ENCODE measurements at regions not wholly inside any gene's neighbourhood (a gene's known extent, or its start where the extent isn't known, plus 50 kb on each side); places are given as distances from the start of the nearest gene placed in this dataset.

- no peaks in the 10 kb centered on the region for H3K36me3 Mint-ChIP-seq
- DNase-seq (no peak), ATAC-seq (replicated peaks) (no peak)
- H3K9me3 Mint-ChIP-seq, result peaks cover 3 to 5% of the 10 kb centered on the region in 2 donors
- H3K27ac Mint-ChIP-seq, result no peak overlapping the region
- no peaks in the 10 kb centered on the region for H3K4me1 Mint-ChIP-seq
- H3K27me3 Mint-ChIP-seq, result no peaks in the 10 kb centered on the region
- no peak overlapping the region for H3K4me3 Mint-ChIP-seq
These were observed 1293.9 kb upstream of the LRRTM1 start for GRCh38 chr2:81598453-81598852.

DNA sequence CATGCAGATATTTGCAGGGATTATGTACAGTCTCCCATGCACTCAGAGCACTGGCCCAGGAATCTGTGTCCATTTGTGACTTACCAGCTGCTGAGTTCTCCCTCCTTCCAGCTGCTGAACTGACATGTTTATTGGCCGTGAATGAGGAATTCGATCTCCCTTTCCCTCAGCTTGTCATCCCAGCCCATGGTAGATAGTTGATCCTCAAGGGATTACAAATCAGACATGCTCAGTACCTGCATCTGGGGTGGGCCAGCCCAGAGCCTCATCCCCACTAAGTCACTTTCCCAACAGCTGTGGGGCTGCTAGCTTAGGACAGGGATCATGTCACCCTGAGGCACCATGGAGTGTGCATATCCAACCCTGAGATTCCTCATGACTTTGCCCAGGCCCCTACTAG is 1284.9 kb upstream of the LRRTM1 start:
- Mint-ChIP-seq H3K9me3 (peaks cover 0 to 9% of the 10 kb centered on the region in 2 donors), H3K36me3 (no peaks in the 10 kb centered on the region), H3K27me3 (no peaks in the 10 kb centered on the region), H3K4me3 (no peak overlapping the region), H3K4me1 (no peaks in the 10 kb centered on the region), H3K27ac (no peak overlapping the region)
- no peak for DNase-seq
- no peak for ATAC-seq (replicated peaks)

GRCh38 chr2:81583311-81584108 is 1279.0 kb upstream of the LRRTM1 start:
- no peaks in the 10 kb centered on the region for H3K36me3 Mint-ChIP-seq
- no peaks in the 10 kb centered on the region for H3K4me1 Mint-ChIP-seq
- no peaks in the 10 kb centered on the region for H3K27me3 Mint-ChIP-seq
- H3K4me3 Mint-ChIP-seq, result no peak overlapping the region
- peaks cover 4 to 5% of the 10 kb centered on the region in 2 donors for H3K9me3 Mint-ChIP-seq
- ATAC-seq (replicated peaks) (peak in 1 of 2 donors; percentile 4), DNase-seq (no peak)
- H3K27ac Mint-ChIP-seq, result no peak overlapping the region

DNA sequence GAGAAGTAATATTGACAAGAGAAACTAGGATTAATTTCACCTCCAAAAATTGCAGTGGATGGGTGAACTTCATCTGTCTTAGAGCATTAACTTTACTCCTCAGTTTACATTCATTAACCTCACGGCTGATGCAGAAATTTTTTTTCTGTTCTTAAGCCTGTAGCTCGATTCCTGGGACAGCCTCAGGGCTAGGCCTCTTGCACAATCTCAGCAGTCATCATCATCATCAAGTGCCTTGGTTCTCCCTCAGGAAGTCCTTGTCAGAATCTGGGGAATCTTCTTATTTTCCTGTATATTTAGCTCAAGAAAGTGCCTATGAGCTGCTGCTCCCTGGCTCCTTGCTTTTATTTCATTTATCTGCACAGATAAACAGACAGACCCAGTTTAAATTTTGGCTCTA is 1272.2 kb upstream of the LRRTM1 start:
- H3K36me3 Mint-ChIP-seq, result no peaks in the 10 kb centered on the region
- H3K9me3 Mint-ChIP-seq, result peaks cover 7 to 10% of the 10 kb centered on the region in 2 donors
- H3K27me3 Mint-ChIP-seq, result no peaks in the 10 kb centered on the region
- H3K4me3 Mint-ChIP-seq, result no peak overlapping the region
- no peak overlapping the region for H3K27ac Mint-ChIP-seq
- DNase-seq (no peak), ATAC-seq (replicated peaks) (no peak)
- no peaks in the 10 kb centered on the region for H3K4me1 Mint-ChIP-seq

DNA sequence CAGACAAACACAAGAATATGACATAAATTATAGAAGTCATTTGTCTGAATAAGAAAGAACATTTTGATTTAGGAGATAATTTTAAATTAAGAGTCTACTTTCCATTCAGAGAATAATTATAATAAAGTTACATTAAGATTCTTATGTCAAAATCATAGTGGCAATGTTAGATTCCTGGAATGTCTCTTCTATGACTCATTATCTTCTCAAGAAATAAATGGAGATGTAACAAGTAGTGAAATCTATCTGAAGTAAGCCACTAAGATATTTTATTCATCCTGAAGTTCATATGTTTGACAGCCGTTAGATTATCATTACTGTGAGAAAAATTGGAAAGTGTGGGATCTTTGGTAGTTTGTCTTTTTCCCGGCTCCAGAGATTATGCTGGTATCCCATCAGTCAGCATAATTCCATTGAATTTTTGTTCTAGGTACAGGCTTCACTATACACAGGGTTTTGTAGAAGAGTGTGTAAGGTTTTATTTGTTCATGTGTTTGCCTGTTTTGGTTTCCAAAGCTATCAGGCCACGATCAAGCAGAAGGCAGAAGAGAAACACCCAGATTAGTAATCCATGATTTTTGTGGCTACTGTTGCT is 1246.6 kb upstream of the LRRTM1 start:
- Mint-ChIP-seq H3K4me3 (no peak overlapping the region), H3K36me3 (no peaks in the 10 kb centered on the region), H3K27me3 (no peaks in the 10 kb centered on the region), H3K27ac (no peak overlapping the region), H3K4me1 (no peaks in the 10 kb centered on the region), H3K9me3 (peaks cover 3 to 7% of the 10 kb centered on the region in 2 donors)
- no peak for DNase-seq
- no peak for ATAC-seq (replicated peaks)

- DNase-seq, result no peak
- Mint-ChIP-seq H3K27ac (no peak overlapping the region), H3K9me3 (peaks cover 3 to 7% of the 10 kb centered on the region in 2 donors), H3K27me3 (no peaks in the 10 kb centered on the region), H3K4me1 (no peaks in the 10 kb centered on the region), H3K36me3 (no peaks in the 10 kb centered on the region), H3K4me3 (no peak overlapping the region)
- ATAC-seq (replicated peaks), result no peak
These were observed 1245.7 kb upstream of the LRRTM1 start for GRCh38 chr2:81550277-81550676.

DNA sequence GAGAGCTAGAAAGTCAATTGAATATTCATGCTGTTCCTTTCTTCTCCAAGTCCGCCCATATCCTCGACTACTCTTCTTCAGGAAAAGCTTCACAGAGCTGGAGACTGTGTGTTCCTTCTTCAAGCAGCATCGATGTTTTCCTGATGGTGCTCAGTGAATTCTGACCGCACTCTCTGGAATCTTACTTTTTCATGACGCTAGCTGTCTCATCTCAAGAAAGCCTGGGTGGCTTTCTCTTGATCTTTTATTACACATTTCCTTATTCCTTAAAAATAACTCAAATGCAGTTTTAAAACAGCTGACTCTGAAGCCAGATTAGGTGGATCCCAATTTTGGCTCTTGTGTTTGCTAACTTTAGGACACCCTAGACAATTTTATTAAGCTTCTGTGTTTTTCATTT is 1245.1 kb upstream of the LRRTM1 start:
- no peaks in the 10 kb centered on the region for H3K4me1 Mint-ChIP-seq
- no peaks in the 10 kb centered on the region for H3K36me3 Mint-ChIP-seq
- no peak overlapping the region for H3K4me3 Mint-ChIP-seq
- H3K27ac Mint-ChIP-seq, result no peak overlapping the region
- peaks cover 3 to 7% of the 10 kb centered on the region in 2 donors for H3K9me3 Mint-ChIP-seq
- no peak for ATAC-seq (replicated peaks)
- DNase-seq, result no peak
- no peaks in the 10 kb centered on the region for H3K27me3 Mint-ChIP-seq

DNA sequence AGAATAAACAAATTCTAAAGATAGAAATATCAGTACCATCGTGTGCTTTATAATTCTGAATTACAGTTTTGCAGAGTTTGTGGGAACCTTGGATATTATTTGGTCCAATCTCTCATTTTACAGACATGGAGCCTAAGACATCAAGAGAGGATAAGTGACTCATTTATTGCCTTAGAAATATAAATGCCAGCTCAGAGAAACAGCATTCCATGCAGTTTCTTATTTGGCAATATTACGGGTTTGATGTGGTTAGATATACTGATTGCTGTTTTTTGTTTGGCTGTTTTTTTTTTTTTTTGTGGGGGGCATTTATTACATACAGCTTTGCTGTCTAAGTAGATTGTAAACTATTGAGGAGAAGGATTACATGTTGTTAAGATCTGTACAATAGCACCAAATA is 1241.1 kb upstream of the LRRTM1 start:
- H3K4me1 Mint-ChIP-seq, result no peaks in the 10 kb centered on the region
- no peaks in the 10 kb centered on the region for H3K36me3 Mint-ChIP-seq
- no peak overlapping the region for H3K4me3 Mint-ChIP-seq
- H3K27ac Mint-ChIP-seq, result no peak overlapping the region
- H3K9me3 Mint-ChIP-seq, result peaks cover 0 to 1% of the 10 kb centered on the region in 2 donors
- no peaks in the 10 kb centered on the region for H3K27me3 Mint-ChIP-seq
- DNase-seq (no peak), ATAC-seq (replicated peaks) (no peak)

DNA sequence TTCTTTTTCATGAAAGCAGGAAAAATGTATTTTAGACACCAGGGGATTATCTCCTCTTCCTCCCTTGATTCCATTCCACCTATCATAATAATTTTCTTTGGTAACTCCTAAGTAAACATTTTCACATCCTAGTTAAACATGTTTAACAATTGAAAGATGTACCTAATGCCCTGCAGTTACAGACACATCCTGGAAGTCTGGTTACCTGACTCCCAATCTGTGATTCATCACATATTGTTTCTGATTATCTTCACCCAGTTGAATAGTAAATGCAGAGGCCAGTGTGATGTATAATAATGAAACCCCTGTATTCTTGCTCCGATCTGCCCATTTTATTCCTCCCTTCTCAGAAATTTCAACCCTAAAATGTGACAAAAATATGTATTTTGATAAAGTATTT is 1237.6 kb upstream of the LRRTM1 start:
- Mint-ChIP-seq H3K27me3 (no peaks in the 10 kb centered on the region), H3K9me3 (peaks cover 0 to 3% of the 10 kb centered on the region in 2 donors), H3K4me1 (no peaks in the 10 kb centered on the region), H3K4me3 (no peak overlapping the region), H3K27ac (no peak overlapping the region), H3K36me3 (no peaks in the 10 kb centered on the region)
- no peak for DNase-seq
- ATAC-seq (replicated peaks), result no peak

DNA sequence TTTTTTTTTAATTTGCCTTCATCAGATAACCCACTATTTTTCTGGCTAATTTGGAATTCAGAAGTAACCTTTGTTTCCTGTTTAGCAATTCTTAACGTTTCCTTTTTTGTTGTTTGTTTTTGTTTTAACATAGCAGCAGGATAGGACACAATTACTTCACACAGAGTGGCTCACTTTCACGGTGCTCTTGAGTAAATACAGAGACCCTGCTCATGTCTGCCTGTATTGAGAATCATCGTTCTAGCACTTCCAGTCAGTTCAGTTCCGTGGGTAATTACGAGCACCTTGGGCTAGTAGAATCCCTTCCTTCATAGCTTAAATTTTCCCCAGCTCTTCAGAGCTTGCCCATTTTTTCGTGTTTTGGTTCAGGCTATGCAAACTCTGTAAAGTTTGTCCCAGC is 1225.4 kb upstream of the LRRTM1 start:
- Mint-ChIP-seq H3K4me1 (no peaks in the 10 kb centered on the region), H3K27me3 (no peaks in the 10 kb centered on the region), H3K9me3 (peaks cover 9 to 18% of the 10 kb centered on the region in 2 donors), H3K4me3 (no peak overlapping the region), H3K27ac (no peak overlapping the region), H3K36me3 (peaks cover 0 to 1% of the 10 kb centered on the region in 2 donors)
- DNase-seq (no peak), ATAC-seq (replicated peaks) (no peak)

- H3K9me3 Mint-ChIP-seq, result peaks cover 13 to 18% of the 10 kb centered on the region in 2 donors
- H3K27ac Mint-ChIP-seq, result no peak overlapping the region
- no peaks in the 10 kb centered on the region for H3K4me1 Mint-ChIP-seq
- H3K36me3 Mint-ChIP-seq, result peaks cover 0 to 1% of the 10 kb centered on the region in 2 donors
- no peak overlapping the region for H3K4me3 Mint-ChIP-seq
- no peak for DNase-seq
- no peak for ATAC-seq (replicated peaks)
- H3K27me3 Mint-ChIP-seq, result no peaks in the 10 kb centered on the region
These were observed 1224.4 kb upstream of the LRRTM1 start for GRCh38 chr2:81528852-81529480.

- Mint-ChIP-seq H3K27ac (no peak overlapping the region), H3K9me3 (peaks cover 8 to 13% of the 10 kb centered on the region in 2 donors), H3K36me3 (peaks cover 0 to 1% of the 10 kb centered on the region in 2 donors), H3K4me1 (no peaks in the 10 kb centered on the region), H3K4me3 (no peak overlapping the region), H3K27me3 (no peaks in the 10 kb centered on the region)
- DNase-seq (no peak), ATAC-seq (replicated peaks) (no peak)
These were observed 1218.8 kb upstream of the LRRTM1 start for GRCh38 chr2:81523344-81523743.

DNA sequence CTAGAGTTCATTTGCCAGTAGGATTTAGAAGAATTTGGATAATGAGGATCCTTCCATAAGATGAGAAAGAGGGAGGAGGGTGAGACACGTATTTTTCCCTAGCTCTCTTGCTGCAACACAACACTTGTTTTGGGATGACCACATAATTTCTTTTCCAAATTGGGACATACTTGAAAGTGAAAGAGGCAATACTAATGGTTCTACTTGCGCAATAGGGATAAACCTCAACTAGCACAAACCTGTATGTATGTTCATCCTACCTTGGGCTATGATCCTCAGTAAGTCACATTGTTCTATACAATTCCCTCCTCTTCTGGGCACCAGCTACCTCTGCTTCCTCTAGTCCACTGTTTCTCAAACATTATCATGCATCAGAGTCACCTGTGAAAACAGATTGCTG is 1208.8 kb upstream of the LRRTM1 start:
- DNase-seq, result no peak
- no peaks in the 10 kb centered on the region for H3K4me1 Mint-ChIP-seq
- ATAC-seq (replicated peaks), result no peak
- H3K9me3 Mint-ChIP-seq, result peaks cover 0 to 7% of the 10 kb centered on the region in 2 donors
- H3K27ac Mint-ChIP-seq, result no peak overlapping the region
- no peaks in the 10 kb centered on the region for H3K36me3 Mint-ChIP-seq
- H3K27me3 Mint-ChIP-seq, result no peaks in the 10 kb centered on the region
- no peak overlapping the region for H3K4me3 Mint-ChIP-seq

DNA sequence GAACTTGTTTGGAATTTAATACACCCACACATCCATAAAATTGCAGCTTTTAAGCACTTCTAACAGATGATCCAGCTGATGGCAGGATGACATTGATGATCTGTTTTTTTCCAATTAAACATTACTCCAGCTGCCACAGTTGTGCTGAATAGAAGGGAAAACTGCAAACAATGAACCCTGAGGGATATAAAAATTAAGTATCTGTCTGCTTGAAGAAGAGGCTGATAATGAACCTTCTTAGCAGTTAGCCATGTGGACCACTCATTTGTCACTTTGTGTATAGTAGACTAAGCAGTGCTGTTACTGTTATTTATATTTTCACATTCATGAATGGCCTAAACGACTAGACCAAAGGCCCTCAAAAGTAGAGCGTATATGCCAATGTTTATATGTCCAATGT is 1201.0 kb upstream of the LRRTM1 start:
- no peaks in the 10 kb centered on the region for H3K4me1 Mint-ChIP-seq
- ATAC-seq (replicated peaks) (no peak), DNase-seq (no peak)
- H3K36me3 Mint-ChIP-seq, result no peaks in the 10 kb centered on the region
- no peak overlapping the region for H3K27ac Mint-ChIP-seq
- no peak overlapping the region for H3K4me3 Mint-ChIP-seq
- H3K9me3 Mint-ChIP-seq, result peaks cover 0 to 6% of the 10 kb centered on the region in 2 donors
- H3K27me3 Mint-ChIP-seq, result no peaks in the 10 kb centered on the region

DNA sequence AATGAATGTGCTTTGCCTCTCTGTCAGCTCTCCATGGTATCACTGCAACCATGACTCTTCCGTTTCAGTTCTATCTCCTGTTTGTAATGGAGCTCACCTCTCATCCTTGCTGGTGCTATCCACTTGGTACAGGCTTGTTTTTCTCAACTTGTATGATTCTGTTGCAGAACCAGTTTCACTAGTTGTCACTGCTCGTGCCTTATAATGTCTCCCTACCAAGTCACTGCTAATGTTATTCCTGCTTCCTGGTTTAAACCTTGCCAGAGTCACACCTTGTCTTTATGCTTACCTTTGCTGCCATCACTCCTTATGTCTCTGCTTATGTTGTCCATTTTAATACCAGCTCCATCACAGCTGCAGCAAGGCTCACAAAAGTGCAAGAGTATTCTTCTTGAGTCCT is 1191.0 kb upstream of the LRRTM1 start:
- Mint-ChIP-seq H3K4me3 (no peak overlapping the region), H3K36me3 (no peaks in the 10 kb centered on the region), H3K27ac (no peak overlapping the region), H3K9me3 (peaks cover 4 to 9% of the 10 kb centered on the region in 2 donors), H3K4me1 (no peaks in the 10 kb centered on the region), H3K27me3 (no peaks in the 10 kb centered on the region)
- ATAC-seq (replicated peaks), result no peak
- no peak for DNase-seq
